NCI-H460 (cell line): ENCODE measurements at regions not wholly inside any gene's neighbourhood (a gene's known extent, or its start where the extent isn't known, plus 50 kb on each side); places are given as distances from the start of the nearest gene placed in this dataset.
"Not testable (repeated sequence)": the region's sequence is repeated elsewhere in the genome, so short reads cannot be mapped to it uniquely, and the experiment has no call there.

ENCODE experiments used
- DNase-seq: peaks from one replicate; pipeline ENCODE4 v3.0.0-alpha.2; 2016; ENCODE audit warnings: low read depth; ENCODE audit errors: extremely low read depth

DNA sequence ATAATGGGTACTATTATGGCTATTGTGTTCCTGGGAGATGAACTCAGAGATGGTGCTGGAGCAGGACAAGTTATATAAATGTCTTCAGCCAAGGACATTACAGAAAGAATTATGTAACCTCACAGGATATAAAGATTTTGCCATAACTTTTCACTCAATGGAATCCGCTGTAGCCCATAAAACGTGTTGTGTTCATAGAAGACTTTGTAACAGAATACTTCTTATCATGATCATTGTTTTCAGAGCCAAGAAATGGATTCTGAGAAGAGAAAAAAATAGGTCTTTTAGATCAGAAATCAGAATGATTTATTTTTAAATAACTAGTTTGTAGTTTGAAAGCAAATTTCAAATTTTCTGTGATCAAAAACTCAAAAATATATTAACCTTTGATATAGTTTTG lies 441.0 kb upstream of the TENM3 start:
- no peak for DNase-seq

DNA sequence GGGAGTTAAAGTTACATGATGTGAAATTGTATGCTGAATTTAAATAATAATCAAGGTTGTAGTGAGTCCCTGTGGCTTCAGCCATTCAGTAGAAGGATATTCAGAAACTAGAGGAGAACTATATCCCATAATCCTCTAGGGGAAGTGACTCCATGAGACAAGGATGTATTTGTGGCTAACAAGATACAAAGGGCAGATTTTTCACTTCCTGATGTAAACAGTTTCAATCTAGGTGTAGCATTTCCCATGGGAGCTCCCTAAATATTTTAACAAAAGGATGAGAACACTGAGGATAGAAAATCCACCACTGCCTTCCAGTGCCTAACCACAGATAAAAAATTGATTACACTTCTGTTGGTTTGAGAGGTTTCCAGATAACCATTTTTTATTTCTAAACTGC lies 435.4 kb upstream of the TENM3 start:
- DNase-seq = no peak

DNA sequence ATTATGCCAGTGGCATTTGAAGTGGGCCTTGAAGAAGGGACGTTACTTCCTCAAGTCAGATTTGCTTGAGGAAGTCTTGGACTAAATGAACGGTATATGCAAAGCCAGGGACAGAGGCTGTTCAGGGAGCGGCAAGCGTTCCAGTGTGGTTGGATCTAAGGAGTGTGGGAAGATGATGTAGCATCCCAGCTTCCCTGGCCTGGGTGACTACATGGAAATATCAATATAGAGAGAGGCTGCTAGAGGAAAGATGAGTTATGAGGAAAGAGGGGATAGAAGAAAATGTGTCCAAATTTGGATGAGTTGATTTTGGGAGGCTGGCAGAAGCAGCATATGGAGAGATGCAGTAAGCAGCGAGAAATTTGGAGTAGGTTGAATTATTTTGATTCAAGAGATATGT lies 432.5 kb upstream of the TENM3 start:
- DNase-seq = no peak

DNA sequence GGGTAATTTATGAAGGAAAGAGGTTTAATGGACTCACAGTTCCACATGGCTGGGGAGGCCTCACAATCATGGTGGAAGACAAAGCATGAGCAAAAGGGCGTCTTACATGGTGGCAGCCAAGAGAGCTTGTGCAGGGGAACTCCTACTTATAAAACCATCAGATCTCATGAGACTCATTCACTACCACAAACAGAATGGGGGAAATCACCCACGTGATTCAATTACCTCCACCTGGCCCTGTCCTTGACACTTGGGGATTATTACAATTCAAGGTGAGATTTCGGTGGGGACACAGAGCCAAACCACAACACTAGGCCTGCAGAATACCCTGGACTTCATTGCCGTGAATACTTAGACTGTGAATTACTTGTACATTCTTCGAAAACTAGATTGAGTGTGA lies 431.7 kb upstream of the TENM3 start:
- DNase-seq = not testable (repeated sequence)

DNA sequence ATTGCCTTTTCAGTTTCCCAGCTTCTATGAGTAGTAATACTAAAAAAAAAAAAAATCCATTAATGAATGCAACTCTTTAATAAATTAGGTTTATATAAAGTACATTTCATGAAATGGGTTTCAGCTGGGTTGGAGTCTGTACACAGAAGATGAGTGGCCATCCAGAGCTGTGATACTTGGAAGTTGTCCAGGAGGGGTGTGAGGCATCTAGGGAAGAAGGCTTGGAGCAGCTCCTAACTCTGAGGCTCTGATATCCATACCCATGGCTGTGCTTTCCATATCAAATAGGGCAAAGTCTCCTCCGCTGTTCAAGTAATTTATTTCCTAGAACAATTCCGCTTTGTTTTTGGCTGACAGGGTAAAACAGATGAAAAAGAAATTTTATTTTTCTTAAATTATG lies 423.3 kb upstream of the TENM3 start:
- no peak for DNase-seq

DNA sequence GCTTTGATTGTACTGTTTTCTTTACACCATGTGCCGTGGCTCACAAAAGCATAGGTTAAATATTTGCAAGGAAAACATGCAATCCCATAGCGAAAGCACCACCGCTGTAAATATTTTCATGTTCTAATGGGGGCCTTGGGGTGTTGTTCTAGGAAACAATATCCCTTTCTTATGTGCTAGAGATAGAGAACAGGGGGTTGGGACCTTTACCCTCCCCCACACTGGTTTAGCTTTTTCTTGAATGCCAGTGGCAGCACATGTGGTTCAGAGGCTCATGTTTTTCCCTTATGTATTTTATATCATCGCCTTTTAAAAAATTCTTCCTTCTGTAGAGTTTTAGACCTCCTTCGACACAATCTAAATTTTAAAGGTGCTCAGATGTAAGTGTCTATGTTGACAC lies 422.6 kb upstream of the TENM3 start:
- DNase-seq = no peak

DNA sequence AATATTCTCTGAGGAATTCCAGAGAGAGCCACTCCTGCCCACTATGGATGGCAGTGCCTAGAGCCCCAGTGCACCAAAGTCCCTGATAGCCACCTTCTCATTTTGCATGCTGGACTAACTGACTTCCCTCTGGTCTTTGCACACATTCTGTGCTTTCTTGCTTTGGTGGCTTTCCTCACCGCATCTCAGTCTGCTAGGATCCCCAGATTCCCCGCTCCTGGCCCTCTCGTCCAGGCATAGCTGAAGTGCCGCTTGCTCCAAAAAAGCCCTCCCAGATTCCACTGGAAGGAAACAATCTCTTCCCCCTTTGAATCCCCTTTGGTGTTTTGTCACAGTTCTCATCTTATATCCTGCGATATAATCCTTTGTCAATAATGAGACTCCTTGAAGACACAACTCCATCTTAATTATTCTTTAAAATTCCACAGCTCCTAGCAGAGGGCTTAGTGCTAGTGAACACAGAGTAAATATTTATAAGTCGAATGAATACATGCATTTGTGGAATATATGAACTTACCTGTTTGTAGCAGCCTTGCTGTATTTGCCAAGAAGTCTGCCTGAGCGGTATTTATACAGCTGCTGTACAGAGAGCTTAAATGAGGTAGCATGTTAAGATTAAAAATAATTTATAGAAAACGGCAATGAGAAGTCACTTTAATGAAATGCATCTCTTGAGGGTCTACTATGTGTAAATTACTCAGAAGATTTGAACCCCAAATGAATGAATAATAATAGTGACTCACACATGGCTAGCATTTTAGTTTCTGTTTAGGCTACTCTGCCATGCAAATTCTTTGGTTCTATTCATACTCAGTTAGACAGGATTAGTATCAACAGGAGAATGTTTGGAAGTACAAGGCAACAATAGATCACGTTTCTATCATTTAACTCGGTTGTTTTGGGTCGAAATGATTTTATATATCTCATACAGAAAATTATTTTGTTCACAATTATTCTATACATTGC lies 421.9 kb upstream of the TENM3 start:
- no peak for DNase-seq

DNA sequence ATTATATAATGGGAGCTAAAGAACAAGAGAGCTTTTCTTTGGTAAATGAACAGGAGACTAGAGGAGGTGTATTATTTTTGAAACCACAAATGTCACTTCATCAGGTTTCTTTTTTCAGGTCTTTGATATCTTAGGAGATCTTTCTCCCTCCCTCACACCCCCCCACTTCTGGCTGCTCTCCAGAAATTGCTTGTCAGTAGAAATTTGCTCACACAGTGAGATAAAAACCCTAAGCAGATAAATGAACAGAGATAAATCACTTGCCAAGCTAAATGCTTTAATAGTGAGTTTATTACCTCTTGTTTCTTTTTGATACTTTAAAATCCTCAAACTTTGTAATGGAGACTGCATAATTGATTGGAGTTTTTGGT lies 421.2 kb upstream of the TENM3 start:
- DNase-seq = no peak

DNA sequence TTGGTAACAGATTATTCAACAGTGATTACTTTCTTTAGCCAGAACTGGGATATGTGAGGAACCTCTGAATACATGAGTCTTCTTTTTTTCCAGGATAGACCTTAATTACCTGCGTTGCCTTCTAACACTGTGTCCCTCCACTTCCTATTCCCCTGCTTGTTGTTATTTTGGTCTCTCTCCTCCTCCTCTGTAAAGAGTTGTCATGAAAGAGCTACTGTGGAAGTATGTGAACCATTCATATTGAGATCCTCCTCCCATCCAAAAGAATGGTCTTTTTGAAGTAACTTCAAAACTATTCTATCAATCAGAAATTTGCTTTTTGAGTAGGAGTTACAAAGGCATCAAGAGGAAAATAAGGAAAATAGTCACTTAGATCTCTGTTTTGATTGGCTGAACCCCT lies 420.0 kb upstream of the TENM3 start:
- no peak for DNase-seq

DNA sequence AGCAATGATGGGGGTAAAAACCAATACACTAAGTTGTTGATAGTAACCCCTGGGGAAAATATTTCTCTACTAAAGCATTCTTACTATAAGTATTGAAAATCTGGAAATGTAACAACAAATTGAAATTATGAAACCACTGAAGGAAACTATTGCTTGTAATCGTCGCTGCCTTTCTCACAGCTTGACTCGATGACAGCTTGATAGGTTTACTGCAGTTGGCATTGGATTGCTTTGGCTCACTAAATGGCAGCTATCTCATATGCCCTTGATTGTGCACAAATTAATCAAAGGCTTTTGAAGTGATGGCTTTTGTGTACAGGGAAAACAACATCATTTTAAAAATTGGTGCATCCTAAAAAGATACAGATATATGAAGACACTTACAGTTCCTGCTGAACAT lies 419.6 kb upstream of the TENM3 start:
- no peak for DNase-seq

DNA sequence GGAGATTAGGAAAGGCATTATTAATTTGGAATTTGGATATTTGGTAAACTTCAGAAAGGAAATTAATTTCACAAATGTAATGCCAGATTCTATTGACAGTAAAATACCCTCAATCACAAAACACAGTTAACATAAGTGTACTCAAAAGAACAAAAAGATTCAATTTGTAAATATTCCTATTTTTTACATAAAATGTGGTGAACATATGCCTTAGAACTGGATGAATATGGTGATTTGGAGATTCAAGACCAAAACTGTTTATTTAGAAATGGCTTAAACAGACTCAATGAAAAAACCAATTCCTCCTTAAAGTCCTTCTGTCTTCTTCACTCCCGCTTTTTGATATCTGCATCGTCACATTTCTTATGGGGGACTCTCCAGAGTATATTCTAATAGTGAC lies 417.6 kb upstream of the TENM3 start:
- DNase-seq = no peak

DNA sequence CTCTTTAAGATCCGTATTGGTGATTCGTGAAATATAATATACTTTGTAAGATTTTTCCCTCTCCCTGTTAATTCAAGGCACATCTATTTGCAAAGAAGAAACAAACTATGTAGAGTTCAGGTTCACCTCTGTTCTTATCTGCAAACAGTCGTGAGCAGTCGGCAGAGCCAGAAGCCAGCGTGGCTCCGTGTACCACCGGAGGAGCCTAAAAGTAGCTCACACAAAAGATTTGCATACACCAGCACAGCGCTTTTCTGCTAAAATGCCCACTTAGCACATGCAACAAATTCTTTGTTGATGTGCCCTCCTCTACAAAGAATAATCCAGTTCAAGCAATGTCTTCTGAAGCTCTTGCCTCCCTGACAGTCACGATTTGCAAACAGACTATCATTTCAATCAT lies 416.0 kb upstream of the TENM3 start:
- no peak for DNase-seq

DNA sequence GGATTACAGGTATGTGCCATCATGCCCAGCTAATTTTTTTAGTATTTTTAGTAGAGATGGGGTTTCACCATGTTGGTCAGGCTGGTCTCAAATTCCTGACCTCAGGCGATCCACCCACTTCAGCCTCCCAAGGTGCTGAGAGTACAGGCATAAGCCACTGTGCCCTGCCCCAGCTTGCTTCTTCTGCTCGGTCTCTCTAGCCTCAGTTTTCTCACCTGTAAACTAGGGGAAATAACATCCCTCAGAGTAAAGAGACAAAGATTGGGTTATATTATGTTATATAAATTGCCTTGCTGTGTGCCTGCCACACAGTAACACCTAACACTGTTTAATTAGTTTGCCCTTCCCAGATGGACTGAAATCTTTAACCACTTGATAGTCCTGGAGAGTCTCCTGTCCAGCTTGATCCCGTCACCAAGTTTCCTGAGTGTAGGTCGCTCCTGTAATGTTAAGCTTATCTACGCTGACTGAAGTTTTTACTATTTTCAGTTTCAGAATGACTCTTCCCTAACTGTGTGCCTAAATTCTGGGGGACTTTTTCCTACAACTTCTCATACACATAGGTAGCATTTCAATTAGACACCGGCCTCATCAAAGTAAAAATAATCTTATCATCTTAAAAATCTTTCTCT lies 412.7 kb upstream of the TENM3 start:
- DNase-seq = no peak

DNA sequence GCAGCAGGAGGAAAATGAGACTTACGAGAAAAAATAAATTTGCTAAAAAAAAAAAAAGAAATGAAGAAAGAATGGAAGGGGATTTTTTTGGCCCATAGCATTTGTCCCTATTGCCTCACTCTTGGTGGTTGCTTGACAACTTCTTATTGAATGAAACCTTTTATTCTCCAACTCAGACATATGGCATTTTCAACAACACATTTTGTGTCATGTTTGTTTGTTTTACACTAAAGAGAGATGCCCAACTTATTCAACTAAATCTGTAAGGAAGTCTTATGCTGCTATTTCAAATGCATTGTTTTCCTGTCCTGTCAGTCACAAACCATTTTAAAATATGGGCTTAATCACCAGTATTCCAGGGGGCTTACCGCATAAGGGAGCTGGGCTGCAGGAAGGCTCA lies 409.1 kb upstream of the TENM3 start:
- no peak for DNase-seq

DNA sequence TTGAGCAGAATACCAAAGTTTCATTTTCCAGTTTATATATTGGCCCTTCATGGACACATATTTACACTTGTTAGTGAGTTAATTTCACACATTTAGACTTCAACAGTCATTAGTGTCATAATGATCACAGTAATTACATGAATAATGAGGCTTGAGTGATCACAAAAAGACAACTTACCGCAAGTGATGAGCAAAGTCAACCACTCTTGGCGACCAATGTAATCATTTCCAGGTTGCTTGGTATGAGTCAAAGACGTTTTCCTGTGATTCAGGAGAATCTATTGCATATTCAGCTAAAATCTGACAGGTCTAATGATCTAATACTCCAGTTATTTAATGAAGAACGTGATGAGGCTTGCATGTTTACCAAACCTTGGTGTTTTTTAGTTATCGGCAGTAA lies 407.9 kb upstream of the TENM3 start:
- no peak for DNase-seq

DNA sequence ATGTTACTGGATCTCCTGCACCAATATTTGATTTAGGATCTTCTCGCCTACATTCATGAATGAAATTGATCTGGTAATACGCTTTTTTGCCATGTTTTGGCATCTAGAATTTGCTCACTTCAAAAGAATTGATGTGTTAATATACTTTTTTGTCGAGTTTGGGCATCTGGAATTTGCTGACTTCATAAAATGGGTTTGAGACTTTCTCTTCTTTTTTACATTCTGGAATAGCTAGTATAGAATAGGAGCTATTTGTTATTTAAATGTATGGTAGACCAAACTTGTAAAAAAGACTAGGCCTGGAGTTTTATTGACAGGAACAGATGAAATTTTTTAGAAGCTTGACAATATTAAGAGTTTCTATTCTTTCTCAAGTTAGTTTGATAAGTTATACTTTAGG lies 404.9 kb upstream of the TENM3 start:
- DNase-seq = no peak

DNA sequence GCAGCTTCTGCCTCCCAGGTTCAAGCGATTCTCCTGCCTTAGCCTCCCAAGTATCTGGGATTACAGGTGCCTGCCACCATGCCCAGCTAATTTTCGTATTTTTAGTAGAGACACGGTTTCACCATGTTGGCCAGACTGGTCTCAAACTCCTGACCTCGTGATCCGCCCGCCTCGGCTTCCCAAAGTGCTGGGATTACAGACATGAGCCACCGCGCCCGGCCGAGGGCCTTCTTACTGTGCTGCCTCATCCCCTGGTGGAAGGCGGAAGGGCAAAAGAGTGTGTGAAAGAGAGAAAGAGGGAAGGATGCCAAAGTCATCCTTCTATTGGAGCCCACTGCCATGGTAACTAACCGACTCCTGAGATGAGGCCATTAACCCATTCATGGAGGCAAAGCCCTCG lies 399.4 kb upstream of the TENM3 start:
- not testable (repeated sequence) for DNase-seq

DNA sequence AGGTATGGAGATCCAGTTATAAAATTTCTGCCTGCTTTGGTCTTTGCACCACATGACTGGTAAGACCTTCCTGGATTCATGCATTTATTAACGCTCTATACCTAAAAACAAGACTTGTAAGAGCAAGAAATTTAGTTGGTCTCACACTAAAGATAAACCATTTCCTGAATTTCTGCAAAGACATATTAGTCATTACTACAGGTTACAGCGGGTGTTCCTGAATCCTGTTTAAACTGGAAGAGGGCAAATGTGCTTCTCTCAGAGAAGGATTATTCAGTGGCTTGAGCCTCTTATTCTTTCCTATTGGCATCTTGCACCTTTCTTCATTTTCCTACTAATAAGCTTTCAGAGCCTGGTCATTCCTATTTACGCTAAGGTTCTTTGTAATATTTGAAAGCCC lies 397.6 kb upstream of the TENM3 start:
- DNase-seq = no peak

DNA sequence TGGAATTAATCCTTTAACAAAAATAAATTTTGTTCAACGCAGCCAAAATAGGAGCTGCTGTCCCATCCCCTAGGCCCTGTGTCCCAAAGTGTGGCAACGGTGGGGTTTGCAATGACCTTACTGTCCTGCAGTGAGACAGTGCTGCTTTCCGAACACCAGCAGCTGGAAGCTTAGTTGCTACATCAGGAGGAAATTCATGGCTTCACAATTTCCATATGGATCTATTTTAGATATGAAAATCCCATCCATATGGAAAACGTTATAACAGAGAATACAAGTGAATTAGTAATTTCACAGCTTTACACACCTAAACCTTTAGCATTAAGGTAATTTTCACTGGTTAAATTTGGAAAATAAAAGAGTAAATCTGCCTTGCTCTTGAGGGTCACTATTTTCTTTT lies 396.3 kb upstream of the TENM3 start:
- DNase-seq = no peak

DNA sequence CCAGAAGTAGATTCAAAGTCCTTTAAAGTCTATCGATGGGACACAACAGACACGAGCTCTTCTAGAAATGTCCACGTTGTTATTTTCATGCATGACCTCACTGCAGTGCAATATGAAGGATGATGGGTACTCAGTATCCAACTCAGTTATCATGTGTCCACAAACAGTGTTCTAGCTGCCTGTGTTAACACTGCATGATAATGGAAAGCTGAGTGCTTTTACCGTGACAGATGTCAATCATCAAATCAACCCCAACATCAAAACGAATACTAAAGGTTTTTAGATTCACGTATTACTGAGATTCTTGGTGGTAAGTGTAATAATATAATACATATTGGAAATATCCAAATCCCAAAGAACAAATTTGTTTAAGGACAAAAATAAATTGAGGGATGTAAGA lies 394.8 kb upstream of the TENM3 start:
- DNase-seq = no peak

DNA sequence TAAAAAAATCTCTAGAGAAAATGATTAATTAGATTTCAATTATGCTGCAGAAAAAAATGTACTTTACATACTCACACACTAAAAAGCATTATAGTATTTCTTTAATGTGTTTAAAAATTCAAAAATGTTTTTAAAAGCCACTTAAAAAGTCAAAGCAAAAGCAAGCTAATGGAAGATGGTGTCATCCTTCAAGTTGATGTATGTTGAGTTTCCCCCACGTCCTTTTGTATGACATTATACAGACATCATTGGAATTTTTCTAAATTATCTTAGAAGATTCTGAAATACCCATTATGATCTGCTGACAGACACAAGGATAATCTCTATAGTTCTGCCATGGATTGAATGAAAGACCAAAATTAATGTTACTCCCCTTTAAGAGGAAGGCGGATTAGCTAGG lies 393.7 kb upstream of the TENM3 start:
- no peak for DNase-seq

DNA sequence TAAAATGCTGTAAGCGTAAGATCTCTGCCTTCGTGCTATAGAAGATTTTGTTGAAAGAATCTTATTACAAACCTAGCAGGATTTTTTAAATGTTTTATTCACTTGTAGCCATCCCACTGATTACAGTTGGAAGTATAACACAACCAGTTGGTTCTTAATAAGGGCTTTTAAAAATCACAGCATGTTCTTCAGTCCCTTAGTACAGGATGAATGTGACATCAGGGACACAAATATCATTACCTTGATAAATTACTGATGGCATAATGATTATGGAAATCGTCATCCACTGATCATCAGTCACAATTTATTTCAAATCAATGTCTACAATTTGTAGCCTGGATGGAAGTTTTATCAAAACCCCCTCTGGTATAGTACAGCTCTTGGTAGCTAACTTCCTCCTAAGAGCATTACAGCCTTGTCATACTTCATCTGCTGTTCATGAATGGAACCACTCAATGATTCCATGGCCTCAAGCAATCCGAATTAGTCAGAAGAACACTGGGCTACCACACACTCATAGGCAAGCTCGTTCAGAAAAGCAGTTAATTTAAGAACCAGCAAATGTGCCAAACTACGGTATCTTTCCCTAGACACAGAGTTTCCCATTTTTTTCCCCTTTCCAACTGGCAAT lies 389.2 kb upstream of the TENM3 start:
- DNase-seq = no peak
